HG03520 (cell line): ENCODE measurements at regions not wholly inside any gene's neighbourhood (a gene's known extent, or its start where the extent isn't known, plus 50 kb on each side); places are given as distances from the start of the nearest gene placed in this dataset.

Experiments used
- ATAC-seq: cut with Tn5 transposase; IDR thresholded peaks from one replicate; pipeline ENCODE4 v1.9.1; 2021; ENCODE audit warnings: mild to moderate bottlenecking, moderate library complexity; ENCODE audit not compliant: unreplicated experiment

GRCh38 chr2:173629076-173629475, 274.4 kb downstream of the CDCA7 start:
- ATAC-seq: no peak

- no peak for ATAC-seq
Observed at GRCh38 chr2:173630425-173631126, 275.9 kb downstream of the CDCA7 start.

- no peak for ATAC-seq
Observed at GRCh38 chr2:173631127-173631460, 276.4 kb downstream of the CDCA7 start.

- no peak for ATAC-seq
Observed at GRCh38 chr2:173644146-173644545, 289.5 kb downstream of the CDCA7 start.

- ATAC-seq: no peak
Observed at GRCh38 chr2:173647681-173648311, 293.1 kb downstream of the CDCA7 start.

- ATAC-seq: no peak
Observed at GRCh38 chr2:173648816-173649215, 294.1 kb downstream of the CDCA7 start.

GRCh38 chr2:173649527-173650219, 295.0 kb downstream of the CDCA7 start:
- ATAC-seq: no peak

GRCh38 chr2:173651891-173652290, 297.2 kb downstream of the CDCA7 start:
- no peak for ATAC-seq

- ATAC-seq: no peak
Observed at GRCh38 chr2:173652311-173652710, 297.6 kb downstream of the CDCA7 start.

- no peak for ATAC-seq
Observed at GRCh38 chr2:173652767-173653431, 298.2 kb downstream of the CDCA7 start.

- ATAC-seq: no peak
Observed at GRCh38 chr2:173653432-173653805, 298.7 kb downstream of the CDCA7 start.

- no peak for ATAC-seq
Observed at GRCh38 chr2:173654161-173654895, 299.7 kb downstream of the CDCA7 start.

GRCh38 chr2:173654896-173655265, 300.2 kb downstream of the CDCA7 start:
- ATAC-seq: no peak

GRCh38 chr2:173656086-173656485, 301.4 kb downstream of the CDCA7 start:
- no peak for ATAC-seq

GRCh38 chr2:173657996-173658717, 303.5 kb downstream of the CDCA7 start:
- ATAC-seq: no peak

- no peak for ATAC-seq
Observed at GRCh38 chr2:173658946-173659371, 304.3 kb downstream of the CDCA7 start.

GRCh38 chr2:173659509-173659908, 304.8 kb downstream of the CDCA7 start:
- no peak for ATAC-seq

- ATAC-seq: no peak
Observed at GRCh38 chr2:173661586-173661985, 303.6 kb downstream of the SP3 start.

- ATAC-seq: no peak
Observed at GRCh38 chr2:173663353-173663752, 301.8 kb downstream of the SP3 start.

GRCh38 chr2:173663835-173664512, 301.2 kb downstream of the SP3 start:
- no peak for ATAC-seq
